H1 (cell line): ENCODE measurements at regions not wholly inside any gene's neighbourhood (a gene's known extent, or its start where the extent isn't known, plus 50 kb on each side); places are given as distances from the start of the nearest gene placed in this dataset.

Experiments
- CTCF ChIA-PET: fragments of 300-600 bp; sonication (Branson Sonifier 250); formaldehyde crosslinking; loops from one replicate; lab custom pipeline; 2021; ENCODE audit not compliant: partially characterized antibody; lab: Charles Lee
- POLR2A ChIA-PET: fragments of 300-600 bp; sonication (Branson Sonifier 250); formaldehyde crosslinking; loops from one replicate; lab custom pipeline; 2021; ENCODE audit warnings: inconsistent platforms; ENCODE audit not compliant: partially characterized antibody; lab: Charles Lee
- DNase-seq, 2 experiments: peaks; one replicate each; pipeline versions ENCODE4 v3.0.0 to v3.0.0-alpha.2; 2010 to 2022; ENCODE audit warnings: low spot score in 2 of 2, low read depth in 1 of 2, mixed read lengths in 1 of 2
- FAIRE-seq: peaks from 2 replicates; lab custom pipeline; 2011; peaks lifted over from hg19 to GRCh38; lab: Jason Lieb, UNC
- H2AFZ ChIP-seq: 2 replicates; pipeline ENCODE4 v1.8.1; 2012; ENCODE audit warnings: low read length, inconsistent platforms
- H2AK5ac ChIP-seq: 2 replicates; pipeline ENCODE4 v1.6.1; 2013; ENCODE audit warnings: low read depth, low read length
- H2BK120ac ChIP-seq: replicated peaks from 2 replicates; pipeline ENCODE3; 2013; ENCODE audit warnings: low read depth, low read length, inconsistent platforms
- H2BK12ac ChIP-seq: 2 replicates; pipeline ENCODE4 v1.6.1; 2013; ENCODE audit warnings: low read depth, low read length
- H2BK15ac ChIP-seq: 2 replicates; pipeline ENCODE4 v1.6.1; 2013; ENCODE audit warnings: low read length
- H2BK20ac ChIP-seq: 2 replicates; pipeline ENCODE4 v1.6.1; 2013; ENCODE audit warnings: low read length
- H2BK5ac ChIP-seq: 2 replicates; pipeline ENCODE4 v1.6.1; 2013; ENCODE audit warnings: low read depth, low read length
- H3K14ac ChIP-seq: 2 replicates; pipeline ENCODE4 v1.6.1; 2013; ENCODE audit warnings: inconsistent platforms; ENCODE audit not compliant: insufficient read length
- H3K18ac ChIP-seq: 2 replicates; pipeline ENCODE4 v1.6.1; 2013; ENCODE audit warnings: low read length; ENCODE audit errors: extremely low read depth
- H3K23ac ChIP-seq: 2 replicates; pipeline ENCODE4 v1.6.1; 2013; ENCODE audit warnings: inconsistent platforms; ENCODE audit not compliant: insufficient read length
- H3K23me2 ChIP-seq: 2 replicates; pipeline ENCODE4 v1.6.1; 2013; ENCODE audit warnings: low read depth, low read length
- H3K27ac ChIP-seq: 2 replicates; pipeline ENCODE4 v1.6.1; 2011; ENCODE audit warnings: low read depth, low read length, inconsistent platforms
- H3K27me3 ChIP-seq, 4 experiments: replicated peaks in 1 of 4; 1 replicate in 1 of 4; 2 replicates in 3 of 4; pipeline versions ENCODE4 v1.6.1 to v1.8.1; 2011 to 2013; ENCODE audit warnings: low read length in 3 of 4, mild to moderate bottlenecking in 3 of 4, inconsistent platforms in 2 of 4, mixed read lengths in 2 of 4, moderate library complexity in 1 of 4; ENCODE audit not compliant: control insufficient read depth in 3 of 4, insufficient read depth in 3 of 4; ENCODE audit errors: extremely low read depth in 1 of 4
- H3K36me3 ChIP-seq, 4 experiments: 2 replicates each; pipeline versions ENCODE4 v1.6.1 to v1.8.1; 2011 to 2013; ENCODE audit warnings: mild to moderate bottlenecking in 4 of 4, low read length in 3 of 4, moderate library complexity in 2 of 4, control low read depth in 1 of 4, inconsistent platforms in 1 of 4; ENCODE audit not compliant: insufficient read depth in 4 of 4, control insufficient read depth in 2 of 4
- H3K4ac ChIP-seq: replicated peaks from 2 replicates; pipeline ENCODE3; 2013; ENCODE audit warnings: low read length, low read depth, mixed read lengths, inconsistent platforms; ENCODE audit not compliant: insufficient read length
- H3K4me1 ChIP-seq, 4 experiments: replicated peaks in 1 of 4; 1 replicate in 1 of 4; 2 replicates in 3 of 4; pipeline versions ENCODE4 v1.6.1 to v1.8.1; 2011 to 2013; ENCODE audit warnings: low read length in 3 of 4, inconsistent platforms in 2 of 4, mixed read lengths in 1 of 4; ENCODE audit not compliant: insufficient read depth in 4 of 4, control insufficient read depth in 3 of 4
- H3K4me2 ChIP-seq, 2 experiments: 2 replicates each; pipeline versions ENCODE4 v1.6.1 to v1.8.1; 2011 to 2013; ENCODE audit warnings: low read depth in 2 of 2, low read length in 2 of 2, control low read depth in 1 of 2, inconsistent platforms in 1 of 2, mild to moderate bottlenecking in 1 of 2; ENCODE audit not compliant: insufficient read depth in 1 of 2
- H3K4me3 ChIP-seq, 4 experiments: fragments of 200-600, 300-600 bp in 1 of 4; sonication (generic), shearing (Covaris generic), sonication (Bioruptor Twin) in 1 of 4; 2 replicates each; pipeline versions ENCODE4 v1.5.1 to v1.8.1; 2011 to 2016; ENCODE audit warnings: low read length in 4 of 4, low read depth in 3 of 4, control low read depth in 2 of 4, inconsistent platforms in 2 of 4, mild to moderate bottlenecking in 2 of 4, mixed read lengths in 1 of 4, moderate library complexity in 1 of 4; ENCODE audit not compliant: insufficient read depth in 2 of 4; ENCODE audit errors: extremely low read depth in 1 of 4
- H3K56ac ChIP-seq: replicated peaks from 2 replicates; pipeline ENCODE3; 2013; ENCODE audit warnings: low read depth, mild to moderate bottlenecking, mixed read lengths, low read length, inconsistent platforms; ENCODE audit not compliant: insufficient read length
- H3K79me1 ChIP-seq: 2 replicates; pipeline ENCODE4 v1.6.1; 2013; ENCODE audit warnings: low read depth, low read length, control low read depth
- H3K79me2 ChIP-seq, 2 experiments: 2 replicates each; pipeline versions ENCODE4 v1.6.1 to v1.8.1; 2012 to 2013; ENCODE audit warnings: low read length in 2 of 2, mild to moderate bottlenecking in 2 of 2, inconsistent platforms in 1 of 2; ENCODE audit not compliant: insufficient read depth in 2 of 2, control insufficient read depth in 1 of 2
- H3K9ac ChIP-seq, 4 experiments: replicated peaks in 1 of 4; 1 replicate in 1 of 4; 2 replicates in 3 of 4; pipeline versions ENCODE4 v1.6.1 to v1.8.1; 2011 to 2013; ENCODE audit warnings: low read depth in 3 of 4, low read length in 3 of 4, control low read depth in 2 of 4, mild to moderate bottlenecking in 2 of 4, moderate library complexity in 2 of 4, inconsistent platforms in 1 of 4; ENCODE audit errors: extremely low read depth in 1 of 4
- H3K9me3 ChIP-seq, 2 experiments: 2 replicates each; pipeline versions ENCODE4 v1.6.1 to v1.8.1; 2012 to 2013; ENCODE audit warnings: mild to moderate bottlenecking in 2 of 2, moderate library complexity in 2 of 2, control low read depth in 1 of 2, inconsistent platforms in 1 of 2, low read depth in 1 of 2, low read length in 1 of 2, mixed read lengths in 1 of 2; ENCODE audit not compliant: insufficient read depth in 2 of 2
- H4K20me1 ChIP-seq, 2 experiments: replicated peaks in 1 of 2; 2 replicates each; pipeline versions ENCODE3 to v1.8.1; 2011 to 2013; ENCODE audit warnings: inconsistent platforms in 2 of 2, low read length in 2 of 2, mild to moderate bottlenecking in 1 of 2; ENCODE audit not compliant: insufficient read depth in 2 of 2, control insufficient read depth in 1 of 2
- H4K5ac ChIP-seq: 2 replicates; pipeline ENCODE4 v1.6.1; 2013; ENCODE audit warnings: low read length, low read depth, mixed read lengths, inconsistent platforms; ENCODE audit not compliant: insufficient read length
- H4K8ac ChIP-seq: 2 replicates; pipeline ENCODE4 v1.8.0; 2013; ENCODE audit warnings: mild to moderate bottlenecking, moderate library complexity, low read length, inconsistent platforms; ENCODE audit not compliant: insufficient read depth; ENCODE audit errors: extremely low read depth
- H4K91ac ChIP-seq: replicated peaks from 2 replicates; pipeline ENCODE3; 2013; ENCODE audit warnings: low read length, mixed read lengths, inconsistent platforms; ENCODE audit not compliant: insufficient read length
- BCL11A ChIP-seq, 2 experiments: IDR thresholded peaks; one replicate each; pipeline ENCODE4 v1.6.1; 2011; ENCODE audit warnings: low read depth in 2 of 2, low read length in 2 of 2, mild to moderate bottlenecking in 2 of 2
- E2F6 ChIP-seq: IDR thresholded peaks from 2 replicates; pipeline ENCODE4 v1.6.1; 2012; ENCODE audit warnings: inconsistent platforms
- GTF2F1 ChIP-seq: IDR thresholded peaks from 2 replicates; pipeline ENCODE4 v1.6.1; 2012; ENCODE audit warnings: low read depth, low read length, improper control_type of control experiment, borderline replicate concordance
- HDAC2 ChIP-seq, 2 experiments: fragments of 300-600 bp in 1 of 2; sonication (generic) in 1 of 2; IDR thresholded peaks; 2 replicates each; pipeline ENCODE4 v1.6.1; 2011 to 2012; ENCODE audit warnings: low read depth in 2 of 2, low read length in 2 of 2, mild to moderate bottlenecking in 2 of 2, moderate library complexity in 2 of 2, borderline replicate concordance in 1 of 2, inconsistent platforms in 1 of 2
- KDM5A ChIP-seq: fragments of 200-600 bp; IDR thresholded peaks from 2 replicates; pipeline ENCODE4 v1.7.1; 2012; ENCODE audit warnings: mild to moderate bottlenecking, low read length, inconsistent platforms, mixed read lengths
- MAFK ChIP-seq: IDR thresholded peaks from 2 replicates; pipeline ENCODE4 v1.6.1; 2012; ENCODE audit warnings: low read depth, mild to moderate bottlenecking, improper control_type of control experiment, low read length
- POU5F1 ChIP-seq: IDR thresholded peaks from 2 replicates; pipeline ENCODE4 v1.6.1; 2011; ENCODE audit warnings: low read depth, mild to moderate bottlenecking, low read length, moderate library complexity
- RBBP5 ChIP-seq: IDR thresholded peaks from 2 replicates; pipeline ENCODE4 v1.7.1; 2012; ENCODE audit warnings: low read depth, mild to moderate bottlenecking, inconsistent platforms, low read length, moderate library complexity, borderline replicate concordance
- SUZ12 ChIP-seq: fragments of 200-600 bp; sonication (generic); IDR thresholded peaks from 2 replicates; pipeline ENCODE4 v1.6.1; 2012; ENCODE audit warnings: mild to moderate bottlenecking, inconsistent platforms, low read length, moderate library complexity, mixed read lengths
- TAF7 ChIP-seq: optimal IDR thresholded peaks from 2 replicates; pipeline ENCODE3; 2011; ENCODE audit warnings: low read depth, mild to moderate bottlenecking, inconsistent platforms, low read length, moderate library complexity, borderline replicate concordance
- TCF12 ChIP-seq: IDR thresholded peaks from 2 replicates; pipeline ENCODE4 v1.6.1; 2011; ENCODE audit warnings: low read depth, mild to moderate bottlenecking, low read length
- TEAD4 ChIP-seq: IDR thresholded peaks from 2 replicates; pipeline ENCODE4 v1.6.1; 2012; ENCODE audit warnings: low read depth, low read length, inconsistent platforms, mixed read lengths
- YY1 ChIP-seq: IDR thresholded peaks from 2 replicates; pipeline ENCODE4 v1.6.1; 2011; ENCODE audit warnings: low read depth, mild to moderate bottlenecking, low read length
- WGBS, 2 experiments: shearing (Covaris generic) in 1 of 2; methylation state at CpG; one replicate each; pipeline versions ENCODE4 v1.1.6 to v1.1.7; 2013 to 2015; ENCODE audit warnings: low lambda C conversion rate in 2 of 2, mixed read lengths in 2 of 2, inconsistent platforms in 1 of 2, low coverage in 1 of 2, missing lambda C conversion rate in 1 of 2; ENCODE audit not compliant: insufficient replicate concordance in 2 of 2, insufficient coverage in 1 of 2, insufficient read length in 1 of 2; ENCODE audit errors: extremely low coverage in 1 of 2, missing lambda C conversion rate in 1 of 2; 5-methylcytosine and 5-hydroxymethylcytosine counted together

GRCh38 chr14:37792124-37792523 is 196.7 kb downstream of the TTC6 start:
- H3K4me1 ChIP-seq, result no peaks in the 10 kb centered on the region
- H3K4me2 ChIP-seq, result no peak overlapping the region
- WGBS, 2 experiments, result 97% methylated on average over 4 of the region's 4 CpGs; no CpG with 5 or more reads in 1 of the 2 experiments
- H3K56ac ChIP-seq, result no peak overlapping the region
- no peak overlapping the region for H2AK5ac ChIP-seq
- H2BK15ac ChIP-seq, result no peak overlapping the region
- H3K23ac ChIP-seq, result no peak overlapping the region
- no peak for TF ChIP-seq TCF12
- TF ChIP-seq KDM5A, result no peak
- no peak for TF ChIP-seq MAFK
- TF ChIP-seq POU5F1, result no peak
- no peak for TF ChIP-seq SUZ12
- TF ChIP-seq YY1, result no peak
- TF ChIP-seq RBBP5, result no peak
- TF ChIP-seq TEAD4, result no peak
- no peak for TF ChIP-seq E2F6
- TF ChIP-seq HDAC2 (IDR thresholded peaks at IDR 0.05; ENCODE audit: borderline replicate concordance in 1 of 2, low read depth in 2 of 2, low read length in 2 of 2), result no peak
- no peak for TF ChIP-seq GTF2F1
- TF ChIP-seq BCL11A (IDR thresholded peaks at IDR 0.05; ENCODE audit: low read depth in 2 of 2, low read length in 2 of 2), result no peak
- TF ChIP-seq TAF7, result no peak
- no peaks in the 10 kb centered on the region for H3K79me2 ChIP-seq
- no peaks in the 10 kb centered on the region for H3K23me2 ChIP-seq
- H3K36me3 ChIP-seq, result no peaks in the 10 kb centered on the region
- no peaks in the 10 kb centered on the region for H3K79me1 ChIP-seq
- H2BK120ac ChIP-seq, result no peak overlapping the region
- H3K27me3 ChIP-seq, result no peaks in the 10 kb centered on the region; a peak in 1 of 7 replicates
- H3K9ac ChIP-seq, result no peak overlapping the region
- no peak overlapping the region for H3K4me3 ChIP-seq
- ChIA-PET POLR2A (interaction anchor here (1.1 kb wide), 1 partner anchor 10 kb away, joined by 3 read pairs; no protein-coding TSS in a partner anchor), CTCF (interaction anchor here (0.6 to 2.5 kb wide), 2 partner anchors 11 to 32 kb away, joined by 3 to 7 read pairs; no protein-coding TSS in a partner anchor)
- H3K9me3 ChIP-seq, result no peaks in the 10 kb centered on the region
- no peak overlapping the region for H2BK20ac ChIP-seq
- FAIRE-seq, result no peak
- no peak overlapping the region for H4K8ac ChIP-seq
- no peak overlapping the region for H4K91ac ChIP-seq
- H3K27ac ChIP-seq, result no peak overlapping the region
- H4K20me1 ChIP-seq, result no peaks in the 10 kb centered on the region
- DNase-seq, result no peak
- H2AFZ ChIP-seq, result no peak overlapping the region
- H3K4ac ChIP-seq, result no peak overlapping the region
- no peak overlapping the region for H2BK5ac ChIP-seq
- H4K5ac ChIP-seq, result no peak overlapping the region
- no peak overlapping the region for H3K18ac ChIP-seq
- no peak overlapping the region for H2BK12ac ChIP-seq
- H3K14ac ChIP-seq, result no peak overlapping the region
